Osteoblast (primary cell): ENCODE measurements at regions not wholly inside any gene's neighbourhood (a gene's known extent, or its start where the extent isn't known, plus 50 kb on each side); places are given as distances from the start of the nearest gene placed in this dataset.
A peak's percentile ranks its signal among the peaks of the same experiment; 100 is the strongest.
"Not testable (repeated sequence)": the region's sequence is repeated elsewhere in the genome, so short reads cannot be mapped to it uniquely, and the experiment has no call there.

Experiments used
- DNase-seq: peaks from one replicate; pipeline ENCODE4 v3.0.0; 2011; ENCODE audit warnings: low spot score, mixed read lengths; ENCODE audit not compliant: insufficient read length; ENCODE audit errors: missing footprints
- H2AFZ ChIP-seq: 2 replicates; pipeline ENCODE4 v1.6.0; 2011; ENCODE audit warnings: mild to moderate bottlenecking, low read length
- H3K27ac ChIP-seq: 2 replicates; pipeline ENCODE4 v1.5.1; 2011; ENCODE audit warnings: mild to moderate bottlenecking, low read depth, low read length, moderate library complexity
- H3K27me3 ChIP-seq: 2 replicates; pipeline ENCODE4 v1.6.0; 2012; ENCODE audit warnings: mild to moderate bottlenecking, control low read depth, inconsistent platforms, low read length, moderate library complexity; ENCODE audit not compliant: insufficient read depth
- H3K36me3 ChIP-seq: 2 replicates; pipeline ENCODE4 v1.5.1; 2011; ENCODE audit warnings: mild to moderate bottlenecking, low read length, control low read depth, moderate library complexity; ENCODE audit not compliant: insufficient read depth
- H3K4me1 ChIP-seq: 2 replicates; pipeline ENCODE4 v1.5.1; 2011; ENCODE audit warnings: mild to moderate bottlenecking, low read length, control low read depth, moderate library complexity; ENCODE audit not compliant: insufficient read depth
- H3K4me2 ChIP-seq: 2 replicates; pipeline ENCODE4 v1.6.0; 2011; ENCODE audit warnings: mild to moderate bottlenecking, low read length; ENCODE audit not compliant: insufficient read depth
- H3K4me3 ChIP-seq: fragments of 200-600 bp; sonication (generic); 3 replicates; pipeline ENCODE4 v1.5.1; 2012; ENCODE audit warnings: mild to moderate bottlenecking, low read length, inconsistent platforms; ENCODE audit not compliant: insufficient read depth
- H3K79me2 ChIP-seq: 2 replicates; pipeline ENCODE4 v1.6.0; 2012; ENCODE audit warnings: mild to moderate bottlenecking, low read length, control low read depth, inconsistent platforms; ENCODE audit not compliant: insufficient read depth
- H3K9me3 ChIP-seq: 2 replicates; pipeline ENCODE4 v1.5.1; 2011; ENCODE audit warnings: low read depth, low read length, control low read depth
- H4K20me1 ChIP-seq: 2 replicates; pipeline ENCODE4 v1.6.0; 2012; ENCODE audit warnings: mild to moderate bottlenecking, low read length, control low read depth; ENCODE audit not compliant: insufficient read depth
- CTCF ChIP-seq: IDR thresholded peaks from 2 replicates; pipeline ENCODE4 v1.5.1; 2011; ENCODE audit warnings: mild to moderate bottlenecking, low read depth, low read length, moderate library complexity; ENCODE audit errors: extremely low read depth

- Histone ChIP-seq H4K20me1 (no peaks in the 10 kb centered on the region), H3K36me3 (no peaks in the 10 kb centered on the region), H3K4me3 (no peak overlapping the region), H2AFZ (no peak overlapping the region), H3K4me1 (no peaks in the 10 kb centered on the region), H3K79me2 (no peaks in the 10 kb centered on the region), H3K9me3 (no peaks in the 10 kb centered on the region), H3K4me2 (no peak overlapping the region), H3K27me3 (no peaks in the 10 kb centered on the region), H3K27ac (no peak overlapping the region)
- DNase-seq, result no peak
- TF ChIP-seq CTCF, result no peak
Observed at GRCh38 chr1:199608414-199608813, 419.1 kb upstream of the NR5A2 start.

GRCh38 chr1:199612976-199613774 is 414.3 kb upstream of the NR5A2 start:
- Histone ChIP-seq H2AFZ (no peak overlapping the region), H3K4me3 (no peak overlapping the region), H3K27ac (no peak overlapping the region), H3K27me3 (no peaks in the 10 kb centered on the region), H3K36me3 (no peaks in the 10 kb centered on the region), H3K9me3 (no peaks in the 10 kb centered on the region), H3K4me1 (no peaks in the 10 kb centered on the region), H3K79me2 (no peaks in the 10 kb centered on the region), H4K20me1 (no peaks in the 10 kb centered on the region), H3K4me2 (peak overlapping the region; percentile 3)
- no peak for TF ChIP-seq CTCF
- no peak for DNase-seq

GRCh38 chr1:199616947-199617346 is 410.6 kb upstream of the NR5A2 start:
- no peak for DNase-seq
- TF ChIP-seq CTCF, result no peak
- H3K27ac ChIP-seq, result no peak overlapping the region
- no peaks in the 10 kb centered on the region for H3K36me3 ChIP-seq
- H4K20me1 ChIP-seq, result no peaks in the 10 kb centered on the region
- H3K9me3 ChIP-seq, result no peaks in the 10 kb centered on the region
- no peak overlapping the region for H3K4me3 ChIP-seq
- no peaks in the 10 kb centered on the region for H3K79me2 ChIP-seq
- no peaks in the 10 kb centered on the region for H3K27me3 ChIP-seq
- no peaks in the 10 kb centered on the region for H3K4me1 ChIP-seq
- H3K4me2 ChIP-seq, result no peak overlapping the region
- no peak overlapping the region for H2AFZ ChIP-seq

GRCh38 chr1:199619223-199619622 is 408.3 kb upstream of the NR5A2 start:
- H3K4me2 ChIP-seq, result no peak overlapping the region
- no peak overlapping the region for H3K27ac ChIP-seq
- H4K20me1 ChIP-seq, result no peaks in the 10 kb centered on the region
- no peaks in the 10 kb centered on the region for H3K27me3 ChIP-seq
- H3K36me3 ChIP-seq, result no peaks in the 10 kb centered on the region
- H3K4me3 ChIP-seq, result no peak overlapping the region
- no peaks in the 10 kb centered on the region for H3K79me2 ChIP-seq
- no peak for DNase-seq
- H3K9me3 ChIP-seq, result no peaks in the 10 kb centered on the region
- TF ChIP-seq CTCF, result no peak
- H2AFZ ChIP-seq, result no peak overlapping the region
- H3K4me1 ChIP-seq, result no peaks in the 10 kb centered on the region

- not testable (repeated sequence) for H4K20me1 ChIP-seq, H3K27me3 ChIP-seq, DNase-seq, H3K4me1 ChIP-seq, H3K36me3 ChIP-seq, H3K79me2 ChIP-seq, H3K27ac ChIP-seq, H2AFZ ChIP-seq, H3K9me3 ChIP-seq, H3K4me2 ChIP-seq, H3K4me3 ChIP-seq
Observed at GRCh38 chr1:199626228-199626627, 401.3 kb upstream of the NR5A2 start.
